ENCODE measurements at regions not wholly inside any gene's neighbourhood (a gene's known extent, or its start where the extent isn't known, plus 50 kb on each side); places are given as distances from the start of the nearest gene placed in this dataset.

GRCh38 chrX:144722307-144722706 lies 525.0 kb upstream of the SPANXN1 start:
- TF ChIP-seq CTCF (IDR thresholded peaks at IDR 0.05) (no peak), FOXK1 (CRISPR knock-in tag; IDR thresholded peaks at IDR 0.05) (no peak), GABPB1 (CRISPR knock-in tag; IDR thresholded peaks at IDR 0.05) (no peak), ESRRA (CRISPR knock-in tag; IDR thresholded peaks at IDR 0.05; ENCODE audit: borderline replicate concordance) (no peak), SMAD3 (CRISPR knock-in tag; IDR thresholded peaks at IDR 0.05; ENCODE audit: borderline replicate concordance) (no peak), MAX (CRISPR knock-in tag; IDR thresholded peaks at IDR 0.05) (no peak), STAT6 (CRISPR knock-in tag; conservative IDR thresholded peaks at IDR 0.05; ENCODE audit: low read depth) (no peak), FOXP4 (CRISPR knock-in tag; IDR thresholded peaks at IDR 0.05) (no peak), ATF2 (CRISPR knock-in tag; IDR thresholded peaks at IDR 0.05; ENCODE audit: borderline replicate concordance, low read depth) (no peak), CREM (CRISPR knock-in tag; IDR thresholded peaks at IDR 0.05) (no peak), ATF3 (CRISPR knock-in tag; conservative IDR thresholded peaks at IDR 0.05) (no peak), JUN (CRISPR knock-in tag; IDR thresholded peaks at IDR 0.05) (no peak), E2F5 (CRISPR knock-in tag; IDR thresholded peaks at IDR 0.05) (no peak), FOXJ3 (CRISPR knock-in tag; IDR thresholded peaks at IDR 0.05; ENCODE audit: borderline replicate concordance) (no peak)

Data from WTC11 (cell line).